HG03045 (cell line): ENCODE measurements at regions not wholly inside any gene's neighbourhood (a gene's known extent, or its start where the extent isn't known, plus 50 kb on each side); places are given as distances from the start of the nearest gene placed in this dataset.

Source experiments
- ATAC-seq: cut with Tn5 transposase; IDR thresholded peaks from one replicate; pipeline ENCODE4 v1.9.1; 2021; ENCODE audit warnings: mild to moderate bottlenecking, moderate library complexity; ENCODE audit not compliant: unreplicated experiment

- ATAC-seq = no peak
Observed at GRCh38 chr10:55048830-55049498, 247.9 kb upstream of the PCDH15 start.

- ATAC-seq = no peak
Observed at GRCh38 chr10:55043540-55043939, 242.5 kb upstream of the PCDH15 start.

GRCh38 chr10:55033061-55033460, 232.0 kb upstream of the PCDH15 start:
- ATAC-seq = no peak

- ATAC-seq = no peak
Observed at GRCh38 chr10:55024713-55025112, 223.7 kb upstream of the PCDH15 start.

- no peak for ATAC-seq
Observed at GRCh38 chr10:55019439-55019838, 218.4 kb upstream of the PCDH15 start.

- ATAC-seq = no peak
Observed at GRCh38 chr10:55013318-55013717, 212.3 kb upstream of the PCDH15 start.

GRCh38 chr10:55002420-55002819, 201.4 kb upstream of the PCDH15 start:
- no peak for ATAC-seq

GRCh38 chr10:55001422-55001821, 200.4 kb upstream of the PCDH15 start:
- ATAC-seq = no peak

- ATAC-seq = no peak
Observed at GRCh38 chr10:54993148-54993547, 192.1 kb upstream of the PCDH15 start.

- no peak for ATAC-seq
Observed at GRCh38 chr10:54985732-54986131, 184.7 kb upstream of the PCDH15 start.

- ATAC-seq = no peak
Observed at GRCh38 chr10:54983255-54983654, 182.2 kb upstream of the PCDH15 start.

- no peak for ATAC-seq
Observed at GRCh38 chr10:54962134-54962900, 161.3 kb upstream of the PCDH15 start.

- no peak for ATAC-seq
Observed at GRCh38 chr10:54961040-54961439, 160.0 kb upstream of the PCDH15 start.

GRCh38 chr10:54958844-54959243, 157.8 kb upstream of the PCDH15 start:
- ATAC-seq = no peak

- no peak for ATAC-seq
Observed at GRCh38 chr10:54947605-54948004, 146.6 kb upstream of the PCDH15 start.

- no peak for ATAC-seq
Observed at GRCh38 chr10:54940418-54940817, 139.4 kb upstream of the PCDH15 start.

- ATAC-seq = no peak
Observed at GRCh38 chr10:54914049-54914448, 113.0 kb upstream of the PCDH15 start.

GRCh38 chr10:54909165-54909564, 108.1 kb upstream of the PCDH15 start:
- no peak for ATAC-seq

GRCh38 chr10:54908019-54908418, 107.0 kb upstream of the PCDH15 start:
- no peak for ATAC-seq

- no peak for ATAC-seq
Observed at GRCh38 chr10:54906940-54907339, 105.9 kb upstream of the PCDH15 start.

GRCh38 chr10:54905578-54906192, 104.7 kb upstream of the PCDH15 start:
- ATAC-seq = no peak

GRCh38 chr10:54904833-54905232, 103.8 kb upstream of the PCDH15 start:
- no peak for ATAC-seq
